ENCODE measurements at regions not wholly inside any gene's neighbourhood (a gene's known extent, or its start where the extent isn't known, plus 50 kb on each side); places are given as distances from the start of the nearest gene placed in this dataset.

DNA sequence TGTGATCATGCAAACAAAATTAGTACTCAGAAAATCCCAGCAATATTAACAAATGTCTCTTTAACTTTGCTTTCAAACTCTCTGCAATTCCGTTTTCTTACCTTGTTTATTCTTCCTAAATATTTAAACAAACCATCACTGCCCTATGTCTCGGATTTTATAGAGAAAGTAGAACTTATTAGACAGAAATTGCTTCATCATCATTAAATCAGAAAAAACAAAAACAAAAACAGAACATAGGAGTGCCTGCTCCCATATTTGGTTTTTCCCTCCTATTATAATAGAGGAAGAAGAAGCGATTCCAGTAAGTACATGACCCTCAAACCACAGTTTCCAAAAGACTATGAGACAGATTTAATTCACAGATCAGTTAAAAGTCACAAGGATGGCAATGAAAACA is 1228.0 kb downstream of the RPA4 start:
- intact Hi-C loops (cut with DNase I; ENCODE audit: low total_unique reads) = no loop called here
- no peaks in the 10 kb centered on the region for H3K36me3 ChIP-seq
- no peaks in the 10 kb centered on the region for H3K9me3 ChIP-seq
- H3K4me1 ChIP-seq = no peaks in the 10 kb centered on the region
- DNase-seq = no peak
- H3K27me3 ChIP-seq = no peaks in the 10 kb centered on the region
- no peak overlapping the region for H3K27ac ChIP-seq
- TF ChIP-seq, protein P1, sequence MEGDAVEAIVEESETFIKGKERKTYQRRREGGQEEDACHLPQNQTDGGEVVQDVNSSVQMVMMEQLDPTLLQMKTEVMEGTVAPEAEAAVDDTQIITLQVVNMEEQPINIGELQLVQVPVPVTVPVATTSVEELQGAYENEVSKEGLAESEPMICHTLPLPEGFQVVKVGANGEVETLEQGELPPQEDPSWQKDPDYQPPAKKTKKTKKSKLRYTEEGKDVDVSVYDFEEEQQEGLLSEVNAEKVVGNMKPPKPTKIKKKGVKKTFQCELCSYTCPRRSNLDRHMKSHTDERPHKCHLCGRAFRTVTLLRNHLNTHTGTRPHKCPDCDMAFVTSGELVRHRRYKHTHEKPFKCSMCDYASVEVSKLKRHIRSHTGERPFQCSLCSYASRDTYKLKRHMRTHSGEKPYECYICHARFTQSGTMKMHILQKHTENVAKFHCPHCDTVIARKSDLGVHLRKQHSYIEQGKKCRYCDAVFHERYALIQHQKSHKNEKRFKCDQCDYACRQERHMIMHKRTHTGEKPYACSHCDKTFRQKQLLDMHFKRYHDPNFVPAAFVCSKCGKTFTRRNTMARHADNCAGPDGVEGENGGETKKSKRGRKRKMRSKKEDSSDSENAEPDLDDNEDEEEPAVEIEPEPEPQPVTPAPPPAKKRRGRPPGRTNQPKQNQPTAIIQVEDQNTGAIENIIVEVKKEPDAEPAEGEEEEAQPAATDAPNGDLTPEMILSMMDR (IDR thresholded peaks at IDR 0.05) = no peak
- no peak overlapping the region for H3K4me3 ChIP-seq

DNA sequence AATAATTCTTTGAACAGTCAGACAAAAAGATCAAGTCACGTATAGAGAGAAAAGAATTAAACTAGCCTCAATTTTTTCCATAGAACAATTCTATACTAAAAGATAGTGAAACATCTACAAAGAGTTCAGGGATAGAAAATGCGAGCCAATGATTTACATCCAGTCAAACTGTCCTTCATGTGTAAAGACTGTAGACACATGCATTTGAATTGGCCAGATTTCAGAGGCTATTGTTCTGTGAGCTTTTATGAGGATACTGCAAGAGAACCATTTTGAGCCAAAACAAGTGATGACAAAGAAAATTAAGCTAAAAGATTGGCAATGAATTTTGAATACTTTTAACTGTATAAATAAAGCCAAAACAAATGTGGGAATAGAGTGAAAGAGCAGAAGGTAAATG is 1230.3 kb downstream of the RPA4 start:
- Histone ChIP-seq H3K27me3 (no peaks in the 10 kb centered on the region), H3K9me3 (no peaks in the 10 kb centered on the region), H3K27ac (no peak overlapping the region), H3K36me3 (no peaks in the 10 kb centered on the region), H3K4me3 (no peak overlapping the region), H3K4me1 (no peaks in the 10 kb centered on the region)
- intact Hi-C loops (cut with DNase I; ENCODE audit: low total_unique reads) = no loop called here
- TF ChIP-seq, protein P1 (IDR thresholded peaks at IDR 0.05) = no peak
- no peak for DNase-seq

DNA sequence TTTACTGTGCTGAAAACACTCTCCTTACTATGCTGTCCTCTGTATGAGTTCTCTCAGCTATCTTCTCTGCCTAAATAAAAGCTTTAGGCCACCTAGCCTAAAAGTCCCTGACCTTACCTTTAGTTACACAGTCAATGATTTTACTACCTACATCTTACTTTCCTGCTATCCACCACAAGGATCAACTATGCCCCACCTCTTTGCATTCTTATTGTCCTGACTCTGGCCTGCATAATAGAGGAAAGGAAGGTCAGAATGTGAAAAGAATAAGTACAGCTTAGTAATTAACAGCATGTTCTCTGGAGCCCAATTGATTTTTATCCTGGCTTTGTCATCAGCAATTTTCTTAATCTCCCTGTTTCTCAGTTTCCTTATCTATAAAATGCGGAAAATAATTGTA is 1257.8 kb downstream of the RPA4 start:
- TF ChIP-seq, protein P1 (IDR thresholded peaks at IDR 0.05) = no peak
- intact Hi-C loops (cut with DNase I; ENCODE audit: low total_unique reads) = no loop called here
- no peak overlapping the region for H3K4me3 ChIP-seq
- no peaks in the 10 kb centered on the region for H3K4me1 ChIP-seq
- no peaks in the 10 kb centered on the region for H3K36me3 ChIP-seq
- DNase-seq = no peak
- no peaks in the 10 kb centered on the region for H3K9me3 ChIP-seq
- H3K27ac ChIP-seq = no peak overlapping the region
- no peaks in the 10 kb centered on the region for H3K27me3 ChIP-seq

DNA sequence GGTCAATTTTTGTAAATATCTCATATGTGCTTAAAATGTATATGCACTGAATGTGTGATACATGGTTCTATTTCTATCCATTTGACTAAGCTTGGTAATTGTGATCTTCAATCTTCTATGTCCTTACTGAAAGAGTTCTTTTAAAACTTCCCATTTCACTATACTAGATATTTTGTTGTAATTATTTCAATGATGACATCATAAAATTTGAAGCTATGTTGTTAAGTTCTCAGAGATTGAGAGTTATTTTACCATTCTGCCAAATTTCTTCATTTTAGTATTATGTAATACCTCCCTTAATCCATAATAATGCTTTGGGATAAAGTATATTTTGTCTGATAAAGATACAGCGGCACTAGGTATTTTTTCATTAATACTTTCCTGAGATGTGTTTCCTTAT is 1307.3 kb downstream of the RPA4 start:
- no peak overlapping the region for H3K27ac ChIP-seq
- DNase-seq = no peak
- no peaks in the 10 kb centered on the region for H3K4me1 ChIP-seq
- no peaks in the 10 kb centered on the region for H3K9me3 ChIP-seq
- no peaks in the 10 kb centered on the region for H3K27me3 ChIP-seq
- H3K4me3 ChIP-seq = no peak overlapping the region
- TF ChIP-seq, protein P1 (IDR thresholded peaks at IDR 0.05) = no peak
- H3K36me3 ChIP-seq = no peaks in the 10 kb centered on the region
- intact Hi-C loops (cut with DNase I; ENCODE audit: low total_unique reads) = no loop called here

DNA sequence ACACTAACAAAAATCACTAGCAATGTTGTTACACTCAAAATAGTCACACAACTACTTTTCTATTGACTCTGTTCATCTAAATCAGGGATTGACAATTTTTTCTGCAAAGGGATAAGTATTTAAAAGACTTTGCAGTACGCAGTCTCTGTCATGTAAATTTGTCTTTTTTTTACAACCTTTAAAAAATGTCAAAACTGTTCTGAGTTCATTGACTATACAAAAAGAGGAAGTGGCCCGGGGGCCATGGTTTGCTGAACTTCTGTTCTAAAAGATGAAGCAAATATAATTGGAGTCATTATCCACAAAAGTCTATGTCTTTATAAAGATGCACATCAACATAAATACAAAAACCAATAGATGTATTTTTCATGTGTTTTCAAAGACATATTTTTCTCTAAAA is 1310.3 kb downstream of the RPA4 start:
- no peaks in the 10 kb centered on the region for H3K27me3 ChIP-seq
- no peak overlapping the region for H3K4me3 ChIP-seq
- H3K4me1 ChIP-seq = no peaks in the 10 kb centered on the region
- no peak overlapping the region for H3K27ac ChIP-seq
- DNase-seq = no peak
- intact Hi-C loops (cut with DNase I; ENCODE audit: low total_unique reads) = no loop called here
- TF ChIP-seq, protein P1 (IDR thresholded peaks at IDR 0.05) = no peak
- H3K36me3 ChIP-seq = no peaks in the 10 kb centered on the region
- H3K9me3 ChIP-seq = no peaks in the 10 kb centered on the region

DNA sequence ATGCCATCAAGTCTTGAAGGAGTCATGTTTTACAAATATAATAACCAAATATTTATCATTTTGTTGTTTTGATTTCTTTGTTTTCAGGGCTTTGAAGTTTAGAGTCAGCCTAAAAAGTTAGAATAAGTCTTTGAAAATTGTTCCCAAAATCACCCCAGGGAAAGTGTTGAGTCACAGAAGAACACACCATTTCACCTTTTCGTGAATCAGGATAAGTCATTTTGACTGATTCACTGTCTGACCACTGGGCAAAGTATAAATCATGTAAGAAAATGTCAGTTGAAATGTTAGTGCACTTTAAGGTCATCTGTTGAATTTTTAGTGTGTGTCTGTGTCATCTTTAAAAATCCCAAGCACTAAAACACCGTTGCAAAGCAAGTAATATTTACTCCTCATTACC is 1320.1 kb downstream of the RPA4 start:
- TF ChIP-seq, protein P1 (IDR thresholded peaks at IDR 0.05) = no peak
- no peak for DNase-seq
- H3K36me3 ChIP-seq = no peaks in the 10 kb centered on the region
- no peaks in the 10 kb centered on the region for H3K27me3 ChIP-seq
- H3K4me1 ChIP-seq = no peaks in the 10 kb centered on the region
- intact Hi-C loops (cut with DNase I; ENCODE audit: low total_unique reads) = no loop called here
- H3K27ac ChIP-seq = no peak overlapping the region
- no peak overlapping the region for H3K4me3 ChIP-seq
- no peaks in the 10 kb centered on the region for H3K9me3 ChIP-seq

Measured in tibial artery (tissue), 4 donors.